GM12878 (cell line): ENCODE measurements at regions not wholly inside any gene's neighbourhood (a gene's known extent, or its start where the extent isn't known, plus 50 kb on each side); places are given as distances from the start of the nearest gene placed in this dataset.

Source experiments
- CTCF ChIP-seq, 3 experiments: IDR thresholded peaks in 2 of 3; conservative IDR thresholded peaks in 1 of 3; 2 replicates each; pipeline ENCODE4 v1.5.1; 2011; ENCODE audit warnings: low read depth in 3 of 3, low read length in 3 of 3, mild to moderate bottlenecking in 3 of 3, control low read depth in 2 of 3, moderate library complexity in 2 of 3, inconsistent platforms in 1 of 3, mixed read lengths in 1 of 3; ENCODE audit not compliant: control insufficient read depth in 2 of 3, insufficient read depth in 1 of 3; ENCODE audit errors: extremely low read depth in 1 of 3
- NFYB ChIP-seq: IDR thresholded peaks from 2 replicates; pipeline ENCODE4 v1.6.1; 2011; ENCODE audit warnings: low read depth, mild to moderate bottlenecking, low read length, improper control_type of control experiment, moderate library complexity; ENCODE audit not compliant: insufficient read depth
- POLR2A ChIP-seq: IDR thresholded peaks from 2 replicates; pipeline ENCODE4 v1.6.1; 2011; ENCODE audit warnings: low read depth, mild to moderate bottlenecking, low read length
- SUPT20H ChIP-seq: IDR thresholded peaks from 2 replicates; pipeline ENCODE4 v1.6.1; 2011; ENCODE audit warnings: low read depth, mild to moderate bottlenecking, low read length, moderate library complexity, borderline replicate concordance; ENCODE audit not compliant: control insufficient read depth
- TCF7 ChIP-seq: IDR thresholded peaks from 2 replicates; pipeline ENCODE4 v1.6.1; 2014; ENCODE audit warnings: antibody characterized with exemption, borderline replicate concordance
- ZBTB33 ChIP-seq: fragments of 450-650 bp; IDR thresholded peaks from 2 replicates; pipeline ENCODE4 v1.6.1; 2017; ENCODE audit warnings: mild to moderate bottlenecking

GRCh38 chr6:132887204-132887603, 72.8 kb downstream of the RPS12 start:
- no peak for TF ChIP-seq CTCF (IDR thresholded peaks at IDR 0.05 in 2 of 3, conservative IDR thresholded peaks at IDR 0.05 in 1 of 3; ENCODE audit: control insufficient read depth in 2 of 3, extremely low read depth in 1 of 3, insufficient read depth in 1 of 3, low read depth in 3 of 3, low read length in 3 of 3)
- TF ChIP-seq SUPT20H = no peak
- TF ChIP-seq TCF7 = no peak
- no peak for TF ChIP-seq ZBTB33
- TF ChIP-seq NFYB = no peak
- TF ChIP-seq POLR2A = no peak
